GM21360 (cell line): ENCODE measurements at regions not wholly inside any gene's neighbourhood (a gene's known extent, or its start where the extent isn't known, plus 50 kb on each side); places are given as distances from the start of the nearest gene placed in this dataset.

Experiments used
- ATAC-seq: cut with Tn5 transposase; IDR thresholded peaks from one replicate; pipeline ENCODE4 v1.9.1; 2021; ENCODE audit warnings: mild to moderate bottlenecking, moderate library complexity; ENCODE audit not compliant: unreplicated experiment

- no peak for ATAC-seq
These were observed 342.0 kb upstream of the ACTBL2 start for GRCh38 chr5:57824623-57825022.

- ATAC-seq = no peak
These were observed 341.4 kb upstream of the ACTBL2 start for GRCh38 chr5:57824047-57824446.

- ATAC-seq = no peak
These were observed 340.0 kb upstream of the ACTBL2 start for GRCh38 chr5:57822651-57823050.

- no peak for ATAC-seq
These were observed 335.8 kb upstream of the ACTBL2 start for GRCh38 chr5:57818397-57818796.

- ATAC-seq = no peak
These were observed 335.3 kb upstream of the ACTBL2 start for GRCh38 chr5:57817924-57818323.

- no peak for ATAC-seq
These were observed 334.4 kb upstream of the ACTBL2 start for GRCh38 chr5:57817001-57817453.

- ATAC-seq = no peak
These were observed 333.5 kb upstream of the ACTBL2 start for GRCh38 chr5:57816108-57816507.

GRCh38 chr5:57805732-57806131 is 323.1 kb upstream of the ACTBL2 start:
- no peak for ATAC-seq

- no peak for ATAC-seq
These were observed 322.6 kb upstream of the ACTBL2 start for GRCh38 chr5:57805170-57805569.

GRCh38 chr5:57804505-57804904 is 321.9 kb upstream of the ACTBL2 start:
- ATAC-seq = no peak

GRCh38 chr5:57804007-57804444 is 321.4 kb upstream of the ACTBL2 start:
- no peak for ATAC-seq

GRCh38 chr5:57802131-57802530 is 319.5 kb upstream of the ACTBL2 start:
- ATAC-seq = no peak

- no peak for ATAC-seq
These were observed 312.6 kb upstream of the ACTBL2 start for GRCh38 chr5:57795203-57795602.

GRCh38 chr5:57791875-57792274 is 309.3 kb upstream of the ACTBL2 start:
- ATAC-seq = no peak

GRCh38 chr5:57785946-57786345 is 303.3 kb upstream of the ACTBL2 start:
- no peak for ATAC-seq

- ATAC-seq = no peak
These were observed 301.5 kb upstream of the ACTBL2 start for GRCh38 chr5:57784121-57784520.

GRCh38 chr5:57783693-57784092 is 301.1 kb upstream of the ACTBL2 start:
- no peak for ATAC-seq

GRCh38 chr5:57780961-57781325 is 298.3 kb upstream of the ACTBL2 start:
- ATAC-seq = no peak

GRCh38 chr5:57780306-57780960 is 297.8 kb upstream of the ACTBL2 start:
- no peak for ATAC-seq

- peak; percentile 60 for ATAC-seq
These were observed 297.0 kb upstream of the ACTBL2 start for GRCh38 chr5:57779383-57780223.

- no peak for ATAC-seq
These were observed 296.0 kb upstream of the ACTBL2 start for GRCh38 chr5:57778501-57779091.

GRCh38 chr5:57777174-57777581 is 294.6 kb upstream of the ACTBL2 start:
- no peak for ATAC-seq
